Activated naive CD8-positive, alpha-beta T cell treated with anti-CD3 and anti-CD28 coated beads, Interleukin-2, amount 50 U/mL, for 24 hours (primary cell): ENCODE measurements at regions not wholly inside any gene's neighbourhood (a gene's known extent, or its start where the extent isn't known, plus 50 kb on each side); places are given as distances from the start of the nearest gene placed in this dataset.

Experiments used
- ATAC-seq: fragments of 150-1000 bp; cut with Tn5 transposase; one replicate; pipeline ENCODE4 v1.10.0; 2021
- DNase-seq: peaks from one replicate; pipeline ENCODE4 v3.0.0; 2021
- H3K27ac Mint-ChIP-seq: one replicate; pipeline ENCODE4 v1.8.0; 2021; ENCODE audit warnings: mild to moderate bottlenecking, mixed read lengths
- H3K27me3 Mint-ChIP-seq: one replicate; pipeline ENCODE4 v1.8.0; 2021; ENCODE audit warnings: mixed read lengths
- H3K36me3 Mint-ChIP-seq: one replicate; pipeline ENCODE4 v1.8.0; 2021; ENCODE audit warnings: low read depth, mixed read lengths
- H3K4me1 Mint-ChIP-seq: one replicate; pipeline ENCODE4 v1.8.0; 2021; ENCODE audit warnings: mixed read lengths
- H3K4me3 Mint-ChIP-seq: one replicate; pipeline ENCODE4 v1.8.0; 2021; ENCODE audit warnings: mild to moderate bottlenecking, moderate library complexity, mixed read lengths
- H3K9me3 Mint-ChIP-seq: one replicate; pipeline ENCODE4 v1.8.0; 2021; ENCODE audit warnings: mixed read lengths

DNA sequence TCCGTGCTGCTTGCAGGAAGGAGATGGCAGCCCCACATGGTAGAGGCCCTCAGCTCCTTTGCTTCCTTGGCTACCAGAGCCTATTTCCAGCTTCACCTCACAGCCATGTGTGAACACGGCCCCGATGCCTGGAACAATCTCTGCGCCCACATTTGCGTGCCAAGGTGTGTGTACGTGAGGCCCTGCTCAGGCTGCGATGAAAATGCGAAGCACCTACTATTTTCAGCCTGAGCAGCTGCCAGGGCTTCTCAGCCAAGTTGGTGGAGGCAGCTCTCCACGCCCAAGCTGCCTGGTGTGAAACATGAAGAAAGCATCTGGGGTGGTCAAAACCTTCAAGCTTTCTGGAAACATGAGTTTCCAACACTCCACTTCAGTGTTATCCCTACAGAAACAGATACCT, 177.8 kb upstream of the EGLN3 start:
- Mint-ChIP-seq H3K36me3 (no peaks in the 10 kb centered on the region), H3K9me3 (no peaks in the 10 kb centered on the region), H3K4me1 (no peaks in the 10 kb centered on the region), H3K27ac (no peak overlapping the region), H3K27me3 (no peaks in the 10 kb centered on the region), H3K4me3 (no peak overlapping the region)
- ATAC-seq (no peak), DNase-seq (no peak)

DNA sequence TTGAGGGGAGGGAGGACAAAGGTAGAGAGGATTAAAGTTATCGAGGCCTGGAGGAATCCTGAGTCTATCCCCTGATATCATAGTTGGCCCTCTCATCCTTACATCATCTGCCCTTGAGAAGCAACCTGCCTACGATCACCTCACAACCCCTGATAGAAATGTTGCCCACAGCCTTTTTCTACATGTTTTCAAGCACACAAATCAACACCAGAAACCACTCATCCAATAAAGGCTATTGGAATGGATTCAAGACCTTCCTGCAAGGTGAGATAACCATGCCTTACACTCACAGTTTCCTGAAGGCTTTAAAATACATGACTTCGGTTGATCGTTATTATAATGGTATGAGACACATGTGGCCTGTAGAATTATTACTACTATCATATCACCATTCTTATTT, 175.7 kb upstream of the EGLN3 start:
- no peak overlapping the region for H3K27ac Mint-ChIP-seq
- no peaks in the 10 kb centered on the region for H3K9me3 Mint-ChIP-seq
- ATAC-seq (no peak), DNase-seq (no peak)
- no peaks in the 10 kb centered on the region for H3K4me1 Mint-ChIP-seq
- H3K27me3 Mint-ChIP-seq: no peaks in the 10 kb centered on the region
- H3K36me3 Mint-ChIP-seq: no peaks in the 10 kb centered on the region
- H3K4me3 Mint-ChIP-seq: no peak overlapping the region

DNA sequence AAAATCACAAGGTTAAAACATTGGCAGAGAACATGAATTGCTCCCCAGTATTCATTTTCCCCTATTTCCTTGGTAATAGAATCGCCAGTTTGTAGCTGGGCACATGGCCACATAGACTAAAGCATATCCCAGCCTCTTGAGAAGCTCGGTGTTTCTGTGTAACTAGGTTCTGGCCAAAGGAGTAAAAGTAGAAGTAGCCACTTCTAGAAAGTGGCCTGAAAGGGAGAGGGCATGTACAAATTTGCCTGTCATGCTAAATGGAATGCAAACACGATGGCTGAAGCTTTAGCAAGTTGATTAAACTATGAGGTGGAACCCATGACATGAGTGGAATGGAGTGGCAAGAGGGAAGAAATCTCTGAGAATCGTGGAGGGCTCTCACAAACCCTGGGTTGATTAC, 173.7 kb upstream of the EGLN3 start:
- ATAC-seq (no peak), DNase-seq (no peak)
- H3K9me3 Mint-ChIP-seq: no peaks in the 10 kb centered on the region
- H3K4me1 Mint-ChIP-seq: no peaks in the 10 kb centered on the region
- H3K4me3 Mint-ChIP-seq: no peak overlapping the region
- H3K36me3 Mint-ChIP-seq: no peaks in the 10 kb centered on the region
- no peak overlapping the region for H3K27ac Mint-ChIP-seq
- peaks cover 2% of the 10 kb centered on the region for H3K27me3 Mint-ChIP-seq

DNA sequence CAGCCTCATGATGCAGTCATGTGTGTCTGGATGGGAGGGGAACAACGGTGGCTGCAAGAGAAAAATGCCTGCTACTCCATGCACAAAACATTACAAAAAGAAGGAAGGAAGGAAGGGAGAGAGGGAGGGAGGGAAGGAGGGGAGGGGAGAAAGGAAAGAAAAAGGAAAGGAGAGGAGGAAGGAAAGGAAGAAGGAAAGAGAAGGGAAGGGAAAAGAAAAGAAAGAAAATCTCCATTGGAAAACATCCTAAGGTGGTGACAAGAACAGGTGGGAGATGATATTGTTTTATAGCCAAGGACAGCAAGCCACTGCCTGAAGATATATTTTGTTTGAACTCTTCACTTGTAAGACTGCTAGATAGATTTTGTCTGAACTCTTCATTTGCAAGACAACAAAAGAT, 171.8 kb upstream of the EGLN3 start:
- H3K27ac Mint-ChIP-seq: no peak overlapping the region
- DNase-seq (no peak), ATAC-seq (no peak)
- H3K27me3 Mint-ChIP-seq: peaks cover 2% of the 10 kb centered on the region
- H3K4me1 Mint-ChIP-seq: no peaks in the 10 kb centered on the region
- H3K9me3 Mint-ChIP-seq: no peaks in the 10 kb centered on the region
- H3K4me3 Mint-ChIP-seq: no peak overlapping the region
- H3K36me3 Mint-ChIP-seq: no peaks in the 10 kb centered on the region

DNA sequence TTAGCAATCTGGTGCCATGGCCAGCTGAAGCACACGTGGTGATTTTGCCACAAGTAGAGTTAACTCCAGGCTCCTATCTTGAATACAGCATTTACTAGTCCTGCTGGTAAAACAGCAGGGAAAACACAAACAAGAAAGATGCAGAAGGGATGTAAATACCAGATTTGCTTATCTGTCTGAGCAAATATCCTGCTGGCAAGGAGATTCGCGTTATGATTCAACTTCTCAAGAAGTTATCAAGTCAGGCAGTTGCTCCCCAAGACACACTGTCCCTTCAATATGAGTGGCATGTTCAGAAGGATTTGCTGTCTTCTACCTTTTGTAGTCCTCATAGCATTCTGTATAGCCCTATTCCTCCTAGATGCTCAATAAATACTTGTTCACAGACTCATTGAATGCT, 171.2 kb upstream of the EGLN3 start:
- H3K36me3 Mint-ChIP-seq: no peaks in the 10 kb centered on the region
- ATAC-seq: no peak
- H3K27me3 Mint-ChIP-seq: peaks cover 6% of the 10 kb centered on the region
- no peak overlapping the region for H3K4me3 Mint-ChIP-seq
- H3K27ac Mint-ChIP-seq: no peak overlapping the region
- no peak for DNase-seq
- H3K4me1 Mint-ChIP-seq: no peaks in the 10 kb centered on the region
- H3K9me3 Mint-ChIP-seq: no peaks in the 10 kb centered on the region

DNA sequence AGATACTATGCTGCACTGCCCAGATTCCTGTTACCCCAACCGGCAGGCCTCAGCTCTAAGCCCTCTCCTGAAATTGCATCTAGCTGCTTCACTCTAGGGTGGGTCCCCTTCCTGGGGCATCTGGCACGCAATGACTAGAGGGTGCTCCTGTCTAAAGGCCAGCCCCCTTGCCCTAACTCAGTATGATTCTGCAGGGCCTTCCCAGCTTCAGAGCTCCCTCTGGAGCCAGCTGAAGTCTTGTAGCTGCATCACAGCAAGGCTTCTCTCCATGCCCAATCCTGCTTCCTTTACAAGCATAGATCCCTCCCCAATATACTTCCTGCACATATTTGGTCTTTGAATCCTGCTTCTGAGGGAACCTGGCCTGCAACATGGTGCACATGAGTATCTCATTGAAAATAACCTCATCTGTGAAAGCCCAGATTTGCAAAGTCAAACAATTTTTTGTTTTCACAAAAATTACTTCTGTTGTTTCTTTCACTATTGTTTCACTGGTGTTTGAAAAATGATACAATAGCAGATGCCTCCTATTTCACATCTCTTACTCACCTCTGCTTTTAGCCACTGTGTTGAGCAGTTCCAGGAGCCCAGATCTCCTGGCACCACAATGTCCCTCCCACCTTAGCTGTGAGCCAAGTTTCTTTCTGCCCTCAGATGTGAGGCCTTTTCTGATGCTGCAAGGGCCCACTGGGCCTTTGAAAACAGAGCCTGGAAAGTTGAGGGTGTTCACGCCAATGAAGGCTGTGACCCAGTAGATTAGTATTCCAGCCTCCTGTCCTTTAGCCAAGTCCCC, 169.5 kb upstream of the EGLN3 start:
- Mint-ChIP-seq H3K4me3 (no peak overlapping the region), H3K4me1 (no peaks in the 10 kb centered on the region), H3K9me3 (peaks cover 4% of the 10 kb centered on the region), H3K27ac (no peak overlapping the region), H3K36me3 (no peaks in the 10 kb centered on the region), H3K27me3 (peaks cover 11% of the 10 kb centered on the region)
- no peak for ATAC-seq
- DNase-seq: no peak

DNA sequence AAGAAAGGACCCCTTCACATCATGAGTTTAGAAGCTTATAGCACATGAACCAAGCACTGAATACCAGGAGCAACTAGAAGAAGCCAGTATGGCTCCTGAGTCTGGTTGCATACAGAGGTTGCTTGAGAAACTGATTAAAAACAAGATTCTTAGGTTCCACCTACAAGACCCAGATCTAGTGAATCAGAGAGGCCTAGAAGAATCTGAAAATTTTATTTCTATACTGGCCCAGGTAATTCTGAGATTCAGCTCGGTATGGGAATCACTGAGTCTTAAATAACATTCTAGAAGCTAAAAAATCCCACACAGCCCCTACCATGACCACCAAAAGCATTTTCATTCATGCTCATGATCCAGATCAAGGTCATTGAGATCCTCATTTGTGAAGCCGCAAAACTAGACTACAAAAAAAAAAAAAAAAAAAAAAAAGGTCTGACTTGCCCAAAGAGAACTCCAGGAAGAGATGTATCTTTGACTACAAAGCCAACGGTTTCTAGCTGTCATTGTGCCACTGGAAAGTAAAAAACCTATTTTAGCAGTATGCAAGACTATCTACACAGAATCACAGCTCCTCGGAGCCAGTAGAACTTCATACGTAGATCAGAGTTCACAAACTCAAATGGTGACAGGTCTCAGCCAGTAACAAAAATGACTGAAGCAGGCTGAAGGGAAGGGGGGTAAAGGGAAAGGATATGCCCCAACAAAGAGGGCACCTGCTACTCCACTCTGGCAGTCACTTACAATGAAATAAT, 168.4 kb upstream of the EGLN3 start:
- peak; percentile 40 for ATAC-seq
- H3K4me1 Mint-ChIP-seq: no peaks in the 10 kb centered on the region

DNA sequence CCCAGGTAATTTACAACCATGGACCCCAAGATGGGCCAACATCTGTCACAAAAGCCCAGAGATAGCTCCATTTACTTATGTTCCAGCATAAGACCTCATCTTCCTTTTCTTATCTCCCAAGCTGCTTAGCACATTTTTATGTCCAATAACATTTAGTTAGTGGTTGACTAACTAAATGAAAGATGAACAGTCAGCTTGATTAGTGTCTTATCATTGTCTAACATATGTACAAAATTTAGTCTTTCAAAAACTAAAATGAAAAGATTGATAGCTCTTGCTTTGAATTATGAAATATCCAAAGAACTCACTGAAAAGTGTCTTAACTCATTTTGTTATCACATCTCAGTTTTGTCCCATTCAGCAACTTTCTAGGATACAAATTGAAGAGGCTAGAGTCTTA, 163.1 kb upstream of the EGLN3 start:
- no peaks in the 10 kb centered on the region for H3K4me1 Mint-ChIP-seq
- no peaks in the 10 kb centered on the region for H3K36me3 Mint-ChIP-seq
- H3K4me3 Mint-ChIP-seq: no peak overlapping the region
- H3K27ac Mint-ChIP-seq: no peak overlapping the region
- ATAC-seq (no peak), DNase-seq (no peak)
- peaks cover 13% of the 10 kb centered on the region for H3K27me3 Mint-ChIP-seq
- peaks cover 4% of the 10 kb centered on the region for H3K9me3 Mint-ChIP-seq

More for the DNA sequence above, 168.4 kb upstream of the EGLN3 start:
- Mint-ChIP-seq H3K9me3 (peaks cover 4% of the 10 kb centered on the region), H3K36me3 (no peaks in the 10 kb centered on the region), H3K27me3 (peaks cover 15% of the 10 kb centered on the region), H3K27ac (no peak overlapping the region), H3K4me3 (no peak overlapping the region)
- DNase-seq: no peak

DNA sequence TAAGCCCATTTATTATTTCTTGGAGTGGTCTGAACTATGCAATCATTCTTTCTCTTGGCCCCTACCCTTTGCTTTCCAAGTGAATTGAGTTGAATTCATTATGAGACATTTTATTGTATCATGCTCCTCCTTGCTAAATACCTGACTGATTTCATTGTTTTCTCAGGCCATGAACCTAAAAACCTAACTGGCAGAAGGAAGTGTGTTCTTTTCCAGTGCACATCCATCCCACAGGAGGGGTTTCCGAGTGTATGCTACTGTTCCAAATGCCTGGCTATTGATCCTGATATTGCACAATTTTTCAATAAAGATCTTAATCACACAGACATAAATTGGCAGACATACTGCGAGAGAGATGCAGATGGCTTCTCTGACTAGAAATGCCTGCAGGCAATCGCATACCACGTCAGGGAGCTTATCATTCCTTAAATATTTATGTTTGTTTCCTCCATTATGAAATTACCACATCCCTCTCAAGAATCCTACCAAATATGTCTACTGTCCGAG, 162.2 kb upstream of the EGLN3 start:
- no peak for ATAC-seq
- H3K27me3 Mint-ChIP-seq: peaks cover 13% of the 10 kb centered on the region
- no peak overlapping the region for H3K4me3 Mint-ChIP-seq
- H3K36me3 Mint-ChIP-seq: no peaks in the 10 kb centered on the region
- no peak overlapping the region for H3K27ac Mint-ChIP-seq
- no peak for DNase-seq
- no peaks in the 10 kb centered on the region for H3K4me1 Mint-ChIP-seq
- H3K9me3 Mint-ChIP-seq: peaks cover 4% of the 10 kb centered on the region

DNA sequence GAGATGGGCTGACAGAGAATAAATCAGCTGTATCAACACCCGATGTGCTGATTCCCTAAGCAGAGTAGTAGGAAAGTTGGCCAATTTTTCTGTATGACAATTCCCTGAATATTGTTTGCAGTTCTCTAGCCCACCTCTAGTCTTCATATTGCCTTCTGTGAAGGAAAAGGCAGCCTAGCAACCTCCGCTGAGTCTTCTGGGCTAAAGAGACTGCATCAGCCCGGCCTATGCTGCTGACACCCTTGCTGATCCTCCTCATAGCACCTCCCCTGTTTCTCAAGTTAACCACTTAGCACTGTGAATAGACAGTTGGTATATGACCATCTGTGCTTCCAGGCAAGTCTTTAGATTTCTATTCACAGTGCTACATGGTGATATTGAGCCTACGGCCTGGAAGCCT, 161.1 kb upstream of the EGLN3 start:
- H3K27ac Mint-ChIP-seq: no peak overlapping the region
- ATAC-seq: no peak
- peaks cover 4% of the 10 kb centered on the region for H3K9me3 Mint-ChIP-seq
- H3K27me3 Mint-ChIP-seq: peaks cover 8% of the 10 kb centered on the region
- DNase-seq: no peak
- H3K36me3 Mint-ChIP-seq: no peaks in the 10 kb centered on the region
- no peak overlapping the region for H3K4me3 Mint-ChIP-seq
- H3K4me1 Mint-ChIP-seq: no peaks in the 10 kb centered on the region

DNA sequence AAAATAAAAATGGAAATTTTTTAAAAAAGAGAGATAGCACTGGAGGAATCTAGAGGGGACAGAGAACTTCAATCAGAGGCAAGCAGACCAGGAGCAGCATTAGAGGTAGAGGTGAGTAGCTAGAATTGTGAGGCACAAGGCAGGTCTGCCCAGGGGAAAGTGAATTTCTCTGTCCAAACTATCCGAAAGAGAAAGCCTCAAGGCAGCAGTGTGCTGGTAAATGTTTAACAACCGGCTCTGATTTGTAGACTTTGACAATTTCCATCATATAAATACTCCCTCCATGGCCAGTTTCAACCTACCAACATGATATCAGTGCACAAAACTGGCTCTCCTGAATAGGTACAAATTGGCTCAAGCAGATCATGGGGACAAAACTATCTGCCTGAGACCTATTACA, 160.6 kb upstream of the EGLN3 start:
- ATAC-seq: no peak
- Mint-ChIP-seq H3K36me3 (no peaks in the 10 kb centered on the region), H3K4me1 (no peaks in the 10 kb centered on the region), H3K27me3 (peaks cover 8% of the 10 kb centered on the region), H3K9me3 (peaks cover 4% of the 10 kb centered on the region), H3K27ac (no peak overlapping the region), H3K4me3 (no peak overlapping the region)
- DNase-seq: no peak

DNA sequence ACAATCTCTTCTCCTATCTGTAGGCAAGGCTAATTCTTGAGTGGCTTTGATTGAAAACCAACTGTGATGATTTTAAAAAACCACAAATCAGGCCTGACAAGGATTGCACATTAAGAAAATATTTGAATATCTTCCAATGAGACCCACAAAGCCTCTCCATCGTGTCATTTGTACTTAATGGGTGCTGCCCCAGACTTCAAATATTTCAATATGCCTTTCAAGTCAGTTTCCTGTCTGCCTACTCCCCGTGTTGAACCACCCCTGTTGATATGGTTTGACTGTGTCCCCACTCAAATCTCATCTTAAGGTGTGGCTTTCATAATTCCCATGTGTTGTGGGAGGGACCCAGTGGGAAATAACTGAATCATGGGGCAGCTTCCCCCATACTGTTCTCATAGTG, 159.7 kb upstream of the EGLN3 start:
- Mint-ChIP-seq H3K4me3 (no peak overlapping the region), H3K27me3 (peaks cover 4% of the 10 kb centered on the region), H3K9me3 (no peaks in the 10 kb centered on the region), H3K4me1 (no peaks in the 10 kb centered on the region), H3K27ac (peak overlapping the region; percentile 7), H3K36me3 (no peaks in the 10 kb centered on the region)
- ATAC-seq: peak; percentile 54
- no peak for DNase-seq

DNA sequence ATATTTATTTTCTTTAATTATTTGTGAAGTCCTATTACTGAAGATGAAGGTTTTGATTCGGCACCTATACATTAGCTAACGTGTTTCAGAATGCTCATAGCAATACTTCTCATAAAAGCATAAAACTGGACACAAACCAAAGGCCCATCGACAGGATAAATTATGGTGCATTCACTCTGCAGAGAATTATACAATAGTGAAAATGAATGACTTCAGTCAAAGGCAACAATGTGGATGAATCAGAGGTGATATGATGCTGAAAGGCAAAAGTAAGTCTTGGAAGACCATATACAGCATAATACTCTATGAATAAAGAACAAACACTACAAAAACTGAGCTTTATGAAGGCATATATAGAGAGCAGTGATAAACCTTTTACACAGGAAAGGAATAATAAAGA, 156.6 kb upstream of the EGLN3 start:
- Mint-ChIP-seq H3K4me1 (no peaks in the 10 kb centered on the region), H3K4me3 (no peak overlapping the region), H3K9me3 (no peaks in the 10 kb centered on the region), H3K36me3 (no peaks in the 10 kb centered on the region), H3K27ac (no peak overlapping the region), H3K27me3 (no peaks in the 10 kb centered on the region)
- ATAC-seq (no peak), DNase-seq (no peak)

DNA sequence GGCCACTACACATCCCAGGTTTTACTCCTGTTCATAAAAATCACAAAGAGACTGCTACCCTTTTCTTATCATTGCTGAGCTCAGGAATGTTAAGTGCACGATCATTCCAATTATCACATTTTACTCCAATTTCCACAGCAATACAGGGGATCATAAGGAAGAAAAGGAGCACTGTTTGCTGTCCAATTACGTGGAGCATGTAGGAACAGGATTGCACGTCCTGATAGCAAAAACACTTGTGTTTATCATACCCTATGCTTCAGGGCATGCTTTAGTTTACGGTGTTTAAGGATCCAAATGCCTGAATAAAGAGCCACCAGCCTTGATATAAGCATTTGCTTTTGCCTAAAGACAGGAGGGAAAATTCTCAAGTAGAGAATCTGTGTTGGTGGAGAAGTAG, 155.4 kb upstream of the EGLN3 start:
- Mint-ChIP-seq H3K27me3 (no peaks in the 10 kb centered on the region), H3K36me3 (no peaks in the 10 kb centered on the region), H3K9me3 (no peaks in the 10 kb centered on the region), H3K4me3 (no peak overlapping the region), H3K27ac (no peak overlapping the region), H3K4me1 (no peaks in the 10 kb centered on the region)
- DNase-seq: no peak
- ATAC-seq: no peak
